ENCODE measurements at regions not wholly inside any gene's neighbourhood (a gene's known extent, or its start where the extent isn't known, plus 50 kb on each side); places are given as distances from the start of the nearest gene placed in this dataset.

GRCh38 chr2:182587831-182588230, 128.2 kb upstream of the DNAJC10 start:
- no peak for TF ChIP-seq JUND (IDR thresholded peaks at IDR 0.05)
- no peak for TF ChIP-seq HNF4G (IDR thresholded peaks at IDR 0.05)
- no peak for TF ChIP-seq RXRA (IDR thresholded peaks at IDR 0.05)
- TF ChIP-seq REST (IDR thresholded peaks at IDR 0.05): no peak
- TF ChIP-seq HNF4A (conservative IDR thresholded peaks at IDR 0.05): no peak
- TF ChIP-seq YY1 (IDR thresholded peaks at IDR 0.05): no peak
- TF ChIP-seq, protein P1, sequence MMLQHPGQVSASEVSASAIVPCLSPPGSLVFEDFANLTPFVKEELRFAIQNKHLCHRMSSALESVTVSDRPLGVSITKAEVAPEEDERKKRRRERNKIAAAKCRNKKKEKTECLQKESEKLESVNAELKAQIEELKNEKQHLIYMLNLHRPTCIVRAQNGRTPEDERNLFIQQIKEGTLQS (IDR thresholded peaks at IDR 0.05): no peak
- no peak for TF ChIP-seq NR2F2 (IDR thresholded peaks at IDR 0.05)
- TF ChIP-seq, protein P2, sequence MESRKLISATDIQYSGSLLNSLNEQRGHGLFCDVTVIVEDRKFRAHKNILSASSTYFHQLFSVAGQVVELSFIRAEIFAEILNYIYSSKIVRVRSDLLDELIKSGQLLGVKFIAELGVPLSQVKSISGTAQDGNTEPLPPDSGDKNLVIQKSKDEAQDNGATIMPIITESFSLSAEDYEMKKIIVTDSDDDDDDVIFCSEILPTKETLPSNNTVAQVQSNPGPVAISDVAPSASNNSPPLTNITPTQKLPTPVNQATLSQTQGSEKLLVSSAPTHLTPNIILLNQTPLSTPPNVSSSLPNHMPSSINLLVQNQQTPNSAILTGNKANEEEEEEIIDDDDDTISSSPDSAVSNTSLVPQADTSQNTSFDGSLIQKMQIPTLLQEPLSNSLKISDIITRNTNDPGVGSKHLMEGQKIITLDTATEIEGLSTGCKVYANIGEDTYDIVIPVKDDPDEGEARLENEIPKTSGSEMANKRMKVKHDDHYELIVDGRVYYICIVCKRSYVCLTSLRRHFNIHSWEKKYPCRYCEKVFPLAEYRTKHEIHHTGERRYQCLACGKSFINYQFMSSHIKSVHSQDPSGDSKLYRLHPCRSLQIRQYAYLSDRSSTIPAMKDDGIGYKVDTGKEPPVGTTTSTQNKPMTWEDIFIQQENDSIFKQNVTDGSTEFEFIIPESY (IDR thresholded peaks at IDR 0.05): no peak
- TF ChIP-seq FOXA2 (IDR thresholded peaks at IDR 0.05): no peak
- no peak for TF ChIP-seq CTCF (IDR thresholded peaks at IDR 0.05; ENCODE audit: low read depth, low read length, missing input control)
- no peak for TF ChIP-seq MAX (IDR thresholded peaks at IDR 0.05)
- no peak for TF ChIP-seq GABPA (IDR thresholded peaks at IDR 0.05 in 1 of 2, conservative IDR thresholded peaks at IDR 0.05 in 1 of 2)
- no peak for TF ChIP-seq EGR1 (IDR thresholded peaks at IDR 0.05; ENCODE audit: low read depth in 2 of 2)
- no peak for TF ChIP-seq SP1 (IDR thresholded peaks at IDR 0.05)
- no peak for TF ChIP-seq TAF1 (conservative IDR thresholded peaks at IDR 0.05)
- TF ChIP-seq FOXA1 (IDR thresholded peaks at IDR 0.05): no peak
- no peak for TF ChIP-seq RAD21 (IDR thresholded peaks at IDR 0.05)

More at GRCh38 chr2:182587831-182588230, 128.2 kb upstream of the DNAJC10 start:
- Histone ChIP-seq H3K27ac (ENCODE audit: low read depth in 1 of 2, low read length in 2 of 2) (no peak overlapping the region), H3K9me3 (ENCODE audit: control insufficient read depth in 4 of 4, low read length in 3 of 4) (no peaks in the 10 kb centered on the region), H3K9ac (ENCODE audit: low read depth in 1 of 2, low read length in 2 of 2) (no peak overlapping the region), H3K4me3 (ENCODE audit: low read depth in 1 of 3, low read length in 3 of 3) (no peak overlapping the region), H3K4me1 (ENCODE audit: control insufficient read depth in 4 of 4, insufficient read depth in 4 of 4, low read length in 3 of 4) (no peaks in the 10 kb centered on the region), H3K36me3 (ENCODE audit: control insufficient read depth in 4 of 4, insufficient read depth in 3 of 4, low read depth in 1 of 4, low read length in 3 of 4) (no peaks in the 10 kb centered on the region), H3K27me3 (ENCODE audit: control insufficient read depth in 4 of 4, insufficient read depth in 4 of 4, low read length in 3 of 4) (peaks cover 0 to 8% (median 0%) of the 10 kb centered on the region in 4 donors)
- DNase-seq (ENCODE audit: low spot score): no peak
- 44% methylated on average over 1 of the region's 1 CpG for WGBS
